HepG2 (cell line): ENCODE measurements at regions not wholly inside any gene's neighbourhood (a gene's known extent, or its start where the extent isn't known, plus 50 kb on each side); places are given as distances from the start of the nearest gene placed in this dataset.

Experiments used
- ASH2L ChIP-seq: fragments of 300-600, 200-600 bp; sonication (generic); IDR thresholded peaks from 2 replicates; pipeline ENCODE4 v1.7.0; 2017; ENCODE audit warnings: low read depth, mild to moderate bottlenecking, moderate library complexity, mixed read lengths, low read length; ENCODE audit not compliant: insufficient read length
- CREB1 ChIP-seq, 2 experiments: fragments of 450-650 bp in 1 of 2; IDR thresholded peaks; 2 replicates each; pipeline ENCODE4 v1.6.1; 2016 to 2017; ENCODE audit warnings: control low read depth in 1 of 2, mild to moderate bottlenecking in 1 of 2, missing compliant biosample characterization in 1 of 2, missing genetic modification characterization in 1 of 2
- NFKB2 ChIP-seq: sonication (generic); formaldehyde crosslinking; IDR thresholded peaks from 2 replicates; pipeline ENCODE4 v1.4.0; 2020; ENCODE audit warnings: missing genetic modification reagents, borderline replicate concordance
- NR2F6 ChIP-seq, 2 experiments: IDR thresholded peaks; 2 replicates each; pipeline ENCODE4 v1.6.1; 2016; ENCODE audit warnings: antibody characterized with exemption in 1 of 2, mild to moderate bottlenecking in 1 of 2
- PAX8 ChIP-seq: sonication (generic); formaldehyde crosslinking; IDR thresholded peaks from 2 replicates; pipeline ENCODE4 v1.8.0; 2022; ENCODE audit warnings: mild to moderate bottlenecking, missing genetic modification reagents, borderline replicate concordance
- SMAD1 ChIP-seq: sonication (generic); formaldehyde crosslinking; IDR thresholded peaks from 2 replicates; pipeline ENCODE4 v1.4.0; 2020; ENCODE audit warnings: missing genetic modification reagents, low read depth, mild to moderate bottlenecking, borderline replicate concordance
- SSRP1 ChIP-seq: IDR thresholded peaks from 2 replicates; pipeline ENCODE4 v1.6.1; 2016; ENCODE audit warnings: control low read depth
- ZNF224 ChIP-seq: sonication (generic); formaldehyde crosslinking; IDR thresholded peaks from 2 replicates; pipeline ENCODE4 v1.5.0; 2020; ENCODE audit warnings: mild to moderate bottlenecking, missing genetic modification reagents
- TF ChIP-seq, protein P1 (sequence below): sonication (generic); formaldehyde crosslinking; IDR thresholded peaks from 2 replicates; pipeline ENCODE4 v1.4.0; 2020; ENCODE audit warnings: missing genetic modification reagents

DNA sequence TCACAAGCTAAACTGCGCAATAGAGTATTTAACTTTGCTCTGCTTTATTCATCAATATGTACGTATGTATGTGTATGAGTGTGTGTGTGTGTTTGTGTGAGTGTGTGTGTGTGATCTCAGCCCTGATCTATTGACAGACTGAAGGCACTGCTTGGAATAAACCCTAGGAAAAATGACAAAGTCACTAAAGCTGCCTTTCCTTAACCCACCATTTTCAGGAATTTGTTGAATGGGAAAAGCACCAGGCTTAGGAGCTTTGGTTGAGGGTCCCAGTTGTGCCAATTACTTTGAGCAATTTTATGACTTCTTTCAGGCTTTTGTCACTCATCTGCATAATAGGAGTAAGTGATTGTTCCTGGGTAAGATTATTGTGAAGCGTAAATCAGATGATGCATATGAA, 108.6 kb upstream of the TLR4 start:
- TF ChIP-seq NR2F6 (IDR thresholded peaks at IDR 0.05) = no peak
- TF ChIP-seq NR2F6 (CRISPR knock-in tag; IDR thresholded peaks at IDR 0.05) = no peak
- TF ChIP-seq SMAD1 (CRISPR knock-in tag) = no peak
- no peak for TF ChIP-seq NFKB2 (CRISPR knock-in tag)
- no peak for TF ChIP-seq ZNF224 (CRISPR knock-in tag)
- TF ChIP-seq CREB1 (IDR thresholded peaks at IDR 0.05) = no peak
- no peak for TF ChIP-seq CREB1 (CRISPR knock-in tag; IDR thresholded peaks at IDR 0.05)
- TF ChIP-seq PAX8 = no peak
- TF ChIP-seq SSRP1 (CRISPR knock-in tag) = no peak
- TF ChIP-seq, protein P1, sequence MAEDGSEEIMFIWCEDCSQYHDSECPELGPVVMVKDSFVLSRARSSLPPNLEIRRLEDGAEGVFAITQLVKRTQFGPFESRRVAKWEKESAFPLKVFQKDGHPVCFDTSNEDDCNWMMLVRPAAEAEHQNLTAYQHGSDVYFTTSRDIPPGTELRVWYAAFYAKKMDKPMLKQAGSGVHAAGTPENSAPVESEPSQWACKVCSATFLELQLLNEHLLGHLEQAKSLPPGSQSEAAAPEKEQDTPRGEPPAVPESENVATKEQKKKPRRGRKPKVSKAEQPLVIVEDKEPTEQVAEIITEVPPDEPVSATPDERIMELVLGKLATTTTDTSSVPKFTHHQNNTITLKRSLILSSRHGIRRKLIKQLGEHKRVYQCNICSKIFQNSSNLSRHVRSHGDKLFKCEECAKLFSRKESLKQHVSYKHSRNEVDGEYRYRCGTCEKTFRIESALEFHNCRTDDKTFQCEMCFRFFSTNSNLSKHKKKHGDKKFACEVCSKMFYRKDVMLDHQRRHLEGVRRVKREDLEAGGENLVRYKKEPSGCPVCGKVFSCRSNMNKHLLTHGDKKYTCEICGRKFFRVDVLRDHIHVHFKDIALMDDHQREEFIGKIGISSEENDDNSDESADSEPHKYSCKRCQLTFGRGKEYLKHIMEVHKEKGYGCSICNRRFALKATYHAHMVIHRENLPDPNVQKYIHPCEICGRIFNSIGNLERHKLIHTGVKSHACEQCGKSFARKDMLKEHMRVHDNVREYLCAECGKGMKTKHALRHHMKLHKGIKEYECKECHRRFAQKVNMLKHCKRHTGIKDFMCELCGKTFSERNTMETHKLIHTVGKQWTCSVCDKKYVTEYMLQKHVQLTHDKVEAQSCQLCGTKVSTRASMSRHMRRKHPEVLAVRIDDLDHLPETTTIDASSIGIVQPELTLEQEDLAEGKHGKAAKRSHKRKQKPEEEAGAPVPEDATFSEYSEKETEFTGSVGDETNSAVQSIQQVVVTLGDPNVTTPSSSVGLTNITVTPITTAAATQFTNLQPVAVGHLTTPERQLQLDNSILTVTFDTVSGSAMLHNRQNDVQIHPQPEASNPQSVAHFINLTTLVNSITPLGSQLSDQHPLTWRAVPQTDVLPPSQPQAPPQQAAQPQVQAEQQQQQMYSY (CRISPR knock-in tag) = no peak
- TF ChIP-seq ASH2L = no peak
